ENCODE measurements at regions not wholly inside any gene's neighbourhood (a gene's known extent, or its start where the extent isn't known, plus 50 kb on each side); places are given as distances from the start of the nearest gene placed in this dataset.
"Not testable (repeated sequence)": the region's sequence is repeated elsewhere in the genome, so short reads cannot be mapped to it uniquely, and the experiment has no call there.

GRCh38 chr7:69070476-69070875, 527.8 kb upstream of the AUTS2 start:
- no peak for DNase-seq (ENCODE audit: low read depth)
- H3K4me3 ChIP-seq (ENCODE audit: low read depth, low read length) = no peak overlapping the region
- no peak for TF ChIP-seq CTCF (conservative IDR thresholded peaks at IDR 0.05; ENCODE audit: low read depth, low read length)

- no peak overlapping the region for H3K4me3 ChIP-seq (ENCODE audit: low read depth, low read length)
- no peak for TF ChIP-seq CTCF (conservative IDR thresholded peaks at IDR 0.05; ENCODE audit: low read depth, low read length)
- no peak for DNase-seq (ENCODE audit: low read depth)
These were observed 521.7 kb upstream of the AUTS2 start for GRCh38 chr7:69076566-69076965.

- TF ChIP-seq CTCF (conservative IDR thresholded peaks at IDR 0.05; ENCODE audit: low read depth, low read length) = no peak
- H3K4me3 ChIP-seq (ENCODE audit: low read depth, low read length) = no peak overlapping the region
- DNase-seq (ENCODE audit: low read depth) = no peak
These were observed 519.1 kb upstream of the AUTS2 start for GRCh38 chr7:69078997-69079769.

- H3K4me3 ChIP-seq (ENCODE audit: low read depth, low read length); DNase-seq (ENCODE audit: low read depth): not testable (repeated sequence)
These were observed 511.0 kb upstream of the AUTS2 start for GRCh38 chr7:69087281-69087680.

- no peak overlapping the region for H3K4me3 ChIP-seq (ENCODE audit: low read depth, low read length)
- TF ChIP-seq CTCF (conservative IDR thresholded peaks at IDR 0.05; ENCODE audit: low read depth, low read length) = no peak
- no peak for DNase-seq (ENCODE audit: low read depth)
These were observed 510.1 kb upstream of the AUTS2 start for GRCh38 chr7:69088185-69088584.

GRCh38 chr7:69090936-69091335, 507.3 kb upstream of the AUTS2 start:
- TF ChIP-seq CTCF (conservative IDR thresholded peaks at IDR 0.05; ENCODE audit: low read depth, low read length) = no peak
- H3K4me3 ChIP-seq (ENCODE audit: low read depth, low read length) = no peak overlapping the region
- DNase-seq (ENCODE audit: low read depth) = no peak

- H3K4me3 ChIP-seq (ENCODE audit: low read depth, low read length) = no peak overlapping the region
- TF ChIP-seq CTCF (conservative IDR thresholded peaks at IDR 0.05; ENCODE audit: low read depth, low read length) = no peak
- DNase-seq (ENCODE audit: low read depth) = no peak
These were observed 506.8 kb upstream of the AUTS2 start for GRCh38 chr7:69091521-69091920.

All from epithelial cell of proximal tubule (primary cell).